Activated T-helper 1 cell treated with anti-CD3 and anti-CD28 coated beads, Interleukin-12 subunit alpha, Interleukin-12 subunit beta, Interleukin-2, Interleukin-4 antibody, amounts not matched to agents 30 ng/mL and 10 ng/mL and 1 ng/mL, durations not matched to agents 14 hours and 24 hours and 36 hours (primary cell): ENCODE measurements at regions not wholly inside any gene's neighbourhood (a gene's known extent, or its start where the extent isn't known, plus 50 kb on each side); places are given as distances from the start of the nearest gene placed in this dataset.
"Not testable (repeated sequence)": the region's sequence is repeated elsewhere in the genome, so short reads cannot be mapped to it uniquely, and the experiment has no call there.

Source experiments
- DNase-seq: peaks from one replicate; pipeline ENCODE4 v3.0.0; 2021; ENCODE audit warnings: low spot score
- H3K27ac Mint-ChIP-seq: one replicate; pipeline ENCODE4 v1.8.0; 2021; ENCODE audit warnings: mild to moderate bottlenecking, mixed read lengths
- H3K27me3 Mint-ChIP-seq: one replicate; pipeline ENCODE4 v1.8.0; 2022; ENCODE audit warnings: mild to moderate bottlenecking, moderate library complexity, mixed read lengths; ENCODE audit not compliant: insufficient read depth
- H3K36me3 Mint-ChIP-seq: one replicate; pipeline ENCODE4 v1.8.0; 2021; ENCODE audit warnings: low read depth, mixed read lengths
- H3K4me1 Mint-ChIP-seq: one replicate; pipeline ENCODE4 v1.8.0; 2021; ENCODE audit warnings: low read depth, mixed read lengths
- H3K4me3 Mint-ChIP-seq: one replicate; pipeline ENCODE4 v1.8.0; 2021; ENCODE audit warnings: mild to moderate bottlenecking, moderate library complexity, mixed read lengths
- H3K9me3 Mint-ChIP-seq: one replicate; pipeline ENCODE4 v1.8.0; 2021; ENCODE audit warnings: mixed read lengths
- intact Hi-C: fragments of 100-400 bp; cut with micrococcal nuclease; formaldehyde crosslinking; loops from one replicate; pipeline ENCODE4 v1.15.1; 2024

GRCh38 chr3:132084982-132085381, 50.2 kb upstream of the CPNE4 start:
- Mint-ChIP-seq H3K36me3 (no peaks in the 10 kb centered on the region), H3K4me3 (no peak overlapping the region), H3K27ac (no peak overlapping the region), H3K4me1 (no peaks in the 10 kb centered on the region), H3K9me3 (no peaks in the 10 kb centered on the region), H3K27me3 (peaks cover 2% of the 10 kb centered on the region)
- intact Hi-C loops = no loop called here
- no peak for DNase-seq

DNA sequence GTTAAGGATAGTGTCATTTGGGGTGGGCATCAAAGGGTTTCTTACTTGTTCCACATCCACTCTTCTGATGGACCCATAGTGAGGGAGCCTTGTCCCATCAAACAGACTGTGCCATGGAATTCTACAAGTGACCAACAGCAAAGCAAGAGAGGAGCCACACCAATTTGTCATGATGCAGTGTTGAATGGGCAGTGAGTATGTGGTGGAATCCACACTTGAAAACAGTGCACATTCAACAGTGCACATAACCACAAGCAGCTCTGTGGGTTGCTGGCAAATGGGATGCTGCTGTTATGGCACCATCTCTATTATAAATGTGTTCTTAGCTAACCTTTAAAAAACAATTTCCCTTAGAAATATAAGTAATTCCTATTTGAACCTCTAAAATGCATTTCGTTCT, 52.5 kb upstream of the CPNE4 start:
- H3K4me3 Mint-ChIP-seq = no peak overlapping the region
- H3K27ac Mint-ChIP-seq = no peak overlapping the region

DNA sequence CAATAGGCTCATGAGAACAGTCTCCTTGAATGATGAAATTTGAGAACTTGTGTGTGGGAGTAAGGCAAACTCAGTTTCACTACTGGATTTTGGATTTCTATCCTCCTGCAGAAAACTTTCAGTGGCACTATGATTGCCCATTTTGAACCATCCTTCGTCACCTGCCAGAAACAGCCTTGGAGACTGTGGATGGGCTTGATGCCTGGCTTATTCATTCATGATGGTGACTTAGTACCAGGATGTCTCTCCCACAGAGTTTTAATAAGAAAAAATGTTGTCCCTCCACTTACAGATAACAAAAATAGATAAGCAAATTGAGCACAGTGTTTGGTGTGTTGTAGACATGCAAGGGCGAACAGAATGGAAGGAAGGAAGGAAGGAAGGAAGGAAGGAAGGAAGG, 53.5 kb upstream of the CPNE4 start:
- H3K27me3 Mint-ChIP-seq = peaks cover 2% of the 10 kb centered on the region
- DNase-seq = no peak
- intact Hi-C loops = no loop called here
- no peaks in the 10 kb centered on the region for H3K36me3 Mint-ChIP-seq
- no peaks in the 10 kb centered on the region for H3K9me3 Mint-ChIP-seq
- H3K4me1 Mint-ChIP-seq = no peaks in the 10 kb centered on the region
- H3K4me3 Mint-ChIP-seq = no peak overlapping the region
- H3K27ac Mint-ChIP-seq = no peak overlapping the region

More for the DNA sequence above, 52.5 kb upstream of the CPNE4 start:
- H3K4me1 Mint-ChIP-seq = no peaks in the 10 kb centered on the region
- no peak for DNase-seq
- peaks cover 2% of the 10 kb centered on the region for H3K27me3 Mint-ChIP-seq
- no peaks in the 10 kb centered on the region for H3K9me3 Mint-ChIP-seq
- H3K36me3 Mint-ChIP-seq = no peaks in the 10 kb centered on the region
- intact Hi-C loops = no loop called here

- intact Hi-C loops = no loop called here
- H3K27ac Mint-ChIP-seq = no peak overlapping the region
Measured at GRCh38 chr3:132090921-132091320, 56.1 kb upstream of the CPNE4 start.

DNA sequence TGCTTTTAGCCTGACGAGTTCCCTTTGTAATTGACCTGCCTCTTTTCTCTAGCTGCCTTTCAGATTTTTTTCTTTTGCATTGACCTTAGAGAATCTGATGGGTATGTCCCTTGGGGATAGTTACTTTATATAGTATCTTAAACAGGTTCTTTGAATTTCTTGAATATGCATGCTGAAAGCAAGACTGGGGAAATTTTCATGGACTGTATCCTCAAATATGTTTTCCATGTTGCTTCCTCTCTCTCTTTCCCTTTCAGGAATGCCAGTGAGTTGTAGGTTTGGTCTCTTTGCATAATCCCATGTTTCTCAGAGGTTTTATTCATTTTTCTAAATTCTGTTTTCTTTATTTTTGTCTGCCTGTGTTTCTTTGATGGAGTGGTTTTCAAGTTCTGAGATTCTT, 81.8 kb upstream of the CPNE4 start:
- Mint-ChIP-seq H3K4me3 (no peak overlapping the region), H3K9me3 (no peaks in the 10 kb centered on the region), H3K27me3 (no peaks in the 10 kb centered on the region), H3K27ac (no peak overlapping the region), H3K4me1 (no peaks in the 10 kb centered on the region), H3K36me3 (no peaks in the 10 kb centered on the region)
- intact Hi-C loops = no loop called here
- DNase-seq = no peak

More at GRCh38 chr3:132090921-132091320, 56.1 kb upstream of the CPNE4 start:
- Mint-ChIP-seq H3K9me3 (no peaks in the 10 kb centered on the region), H3K36me3 (no peaks in the 10 kb centered on the region), H3K4me3 (no peak overlapping the region), H3K27me3 (no peaks in the 10 kb centered on the region), H3K4me1 (no peaks in the 10 kb centered on the region)
- no peak for DNase-seq

DNA sequence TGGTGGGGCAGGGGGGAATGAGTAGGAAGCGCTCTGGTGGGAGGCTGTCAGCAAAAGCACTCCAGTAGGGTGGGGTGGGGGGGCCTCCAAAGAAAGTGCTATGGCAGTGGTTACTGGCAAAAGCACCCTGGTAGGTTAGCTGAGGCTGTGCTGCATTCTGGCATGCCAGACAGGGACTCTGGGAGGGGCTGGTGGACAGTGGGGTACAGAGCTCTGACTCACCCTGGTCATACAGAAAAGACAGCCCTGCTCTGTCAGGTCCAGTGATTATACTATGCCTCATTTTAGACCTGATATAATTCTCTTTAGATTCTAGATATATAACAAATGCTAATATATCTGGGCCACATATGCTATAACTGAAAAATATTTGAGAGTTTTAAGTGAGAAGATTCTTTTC, 82.8 kb upstream of the CPNE4 start:
- intact Hi-C loops = no loop called here

GRCh38 chr3:132119531-132119930, 84.7 kb upstream of the CPNE4 start:
- Mint-ChIP-seq H3K27ac (no peak overlapping the region), H3K4me3 (no peak overlapping the region), H3K9me3 (no peaks in the 10 kb centered on the region), H3K4me1 (no peaks in the 10 kb centered on the region), H3K36me3 (no peaks in the 10 kb centered on the region), H3K27me3 (no peaks in the 10 kb centered on the region)
- no peak for DNase-seq
- intact Hi-C loops = no loop called here

More for the DNA sequence above, 82.8 kb upstream of the CPNE4 start:
- Mint-ChIP-seq H3K4me3 (no peak overlapping the region), H3K27me3 (no peaks in the 10 kb centered on the region), H3K36me3 (no peaks in the 10 kb centered on the region), H3K4me1 (no peaks in the 10 kb centered on the region), H3K27ac (no peak overlapping the region), H3K9me3 (no peaks in the 10 kb centered on the region)
- DNase-seq = no peak

- no peaks in the 10 kb centered on the region for H3K27me3 Mint-ChIP-seq
- H3K9me3 Mint-ChIP-seq = no peaks in the 10 kb centered on the region
- intact Hi-C loops = no loop called here
- H3K4me3 Mint-ChIP-seq = no peak overlapping the region
- H3K4me1 Mint-ChIP-seq = no peaks in the 10 kb centered on the region
- DNase-seq = no peak
- H3K36me3 Mint-ChIP-seq = no peaks in the 10 kb centered on the region
- H3K27ac Mint-ChIP-seq = no peak overlapping the region
Measured at GRCh38 chr3:132124096-132124495, 89.3 kb upstream of the CPNE4 start.

DNA sequence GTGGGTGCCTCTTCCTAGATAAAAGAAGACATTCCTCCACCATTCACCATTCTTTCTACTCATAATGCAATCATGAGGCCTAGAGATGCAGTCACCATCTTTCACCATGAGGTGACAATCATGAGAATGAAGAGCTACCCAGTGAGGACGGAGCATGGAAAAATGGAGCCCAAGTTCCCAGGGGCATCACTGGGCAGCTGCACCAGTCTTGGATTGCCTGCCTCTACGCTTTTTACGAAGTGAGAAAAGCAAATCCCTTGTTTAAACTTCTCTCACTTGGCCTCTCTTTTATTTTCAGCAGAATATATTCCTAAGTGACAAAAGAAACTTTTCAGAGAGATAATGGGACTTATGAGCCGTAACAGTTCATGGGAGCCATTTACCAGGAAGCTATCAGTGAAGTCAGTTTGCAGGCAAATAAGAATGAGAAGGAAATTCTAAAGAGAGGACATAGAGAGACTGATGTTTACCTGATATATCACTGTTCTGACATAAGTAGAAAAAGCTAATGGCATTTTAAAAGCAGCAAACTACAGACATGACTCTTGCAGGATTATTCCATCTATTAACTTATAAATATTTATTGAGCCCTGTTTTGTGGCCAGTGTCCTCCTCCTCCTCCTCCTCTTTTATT, 90.0 kb upstream of the CPNE4 start:
- intact Hi-C loops = no loop called here
- Mint-ChIP-seq H3K9me3 (no peaks in the 10 kb centered on the region), H3K36me3 (no peaks in the 10 kb centered on the region), H3K4me1 (no peaks in the 10 kb centered on the region), H3K27me3 (no peaks in the 10 kb centered on the region), H3K4me3 (no peak overlapping the region), H3K27ac (no peak overlapping the region)
- DNase-seq = no peak

- Mint-ChIP-seq H3K27ac (no peak overlapping the region), H3K4me1 (no peaks in the 10 kb centered on the region), H3K36me3 (no peaks in the 10 kb centered on the region), H3K27me3 (peaks cover 1% of the 10 kb centered on the region), H3K9me3 (no peaks in the 10 kb centered on the region), H3K4me3 (no peak overlapping the region)
- intact Hi-C loops = no loop called here
- DNase-seq = no peak
Measured at GRCh38 chr3:132134611-132135010, 99.8 kb upstream of the CPNE4 start.

GRCh38 chr3:132135628-132136333, 101.0 kb upstream of the CPNE4 start:
- Mint-ChIP-seq H3K36me3 (no peaks in the 10 kb centered on the region), H3K27me3 (peaks cover 1% of the 10 kb centered on the region), H3K4me1 (no peaks in the 10 kb centered on the region), H3K9me3 (peaks cover 3% of the 10 kb centered on the region), H3K27ac (no peak overlapping the region), H3K4me3 (no peak overlapping the region)
- DNase-seq = no peak
- intact Hi-C loops = no loop called here

GRCh38 chr3:132136334-132136716, 101.5 kb upstream of the CPNE4 start:
- intact Hi-C loops = no loop called here
- DNase-seq = no peak
- no peak overlapping the region for H3K27ac Mint-ChIP-seq
- no peaks in the 10 kb centered on the region for H3K36me3 Mint-ChIP-seq
- H3K4me3 Mint-ChIP-seq = no peak overlapping the region
- peaks cover 3% of the 10 kb centered on the region for H3K9me3 Mint-ChIP-seq
- peaks cover 1% of the 10 kb centered on the region for H3K27me3 Mint-ChIP-seq
- no peaks in the 10 kb centered on the region for H3K4me1 Mint-ChIP-seq

- H3K36me3 Mint-ChIP-seq, H3K4me1 Mint-ChIP-seq, H3K4me3 Mint-ChIP-seq, H3K27me3 Mint-ChIP-seq, intact Hi-C loops, H3K27ac Mint-ChIP-seq, H3K9me3 Mint-ChIP-seq, DNase-seq: not testable (repeated sequence)
Measured at GRCh38 chr3:132136902-132137301, 102.1 kb upstream of the CPNE4 start.

DNA sequence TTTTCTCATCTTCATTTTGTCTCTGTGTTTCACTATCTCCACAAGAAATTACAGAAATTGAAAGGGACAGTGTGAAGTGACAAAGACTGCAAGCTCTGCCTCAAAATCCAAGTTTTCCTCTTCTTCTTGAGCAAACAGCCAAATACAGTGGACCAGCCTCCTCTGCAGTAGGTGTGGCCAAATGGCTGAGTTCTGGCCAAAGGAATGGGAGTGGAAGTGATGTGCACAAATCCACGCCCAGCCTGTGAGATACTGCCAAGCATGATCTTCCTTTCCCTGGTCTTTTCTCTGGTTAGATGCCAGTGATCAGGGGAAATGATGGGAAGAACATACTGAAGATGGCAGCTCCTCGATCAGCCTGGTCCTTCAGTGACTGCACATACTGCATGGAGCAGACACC, 111.0 kb upstream of the CPNE4 start:
- no peak for DNase-seq
- H3K36me3 Mint-ChIP-seq = no peaks in the 10 kb centered on the region
- no peaks in the 10 kb centered on the region for H3K9me3 Mint-ChIP-seq
- intact Hi-C loops = no loop called here
- no peaks in the 10 kb centered on the region for H3K27me3 Mint-ChIP-seq
- H3K27ac Mint-ChIP-seq = no peak overlapping the region
- no peak overlapping the region for H3K4me3 Mint-ChIP-seq
- H3K4me1 Mint-ChIP-seq = no peaks in the 10 kb centered on the region
